DMS53 treated with DMSO at 0.1 percent for 48 hours (cell line): ENCODE measurements at regions not wholly inside any gene's neighbourhood (a gene's known extent, or its start where the extent isn't known, plus 50 kb on each side); places are given as distances from the start of the nearest gene placed in this dataset.
"Not testable (repeated sequence)": the region's sequence is repeated elsewhere in the genome, so short reads cannot be mapped to it uniquely, and the experiment has no call there.

Experiments
- DNase-seq: peaks from one replicate; lab custom pipeline; 2025; ENCODE audit not compliant: unreplicated experiment; lab: John Stamatoyannopoulos, UW

GRCh38 chr1:55808263-55808662 is 593.1 kb upstream of the USP24 start:
- no peak for DNase-seq

GRCh38 chr1:55803429-55803828 is 588.3 kb upstream of the USP24 start:
- no peak for DNase-seq

GRCh38 chr1:55801481-55801880 is 586.3 kb upstream of the USP24 start:
- DNase-seq: no peak

GRCh38 chr1:55800503-55800902 is 585.3 kb upstream of the USP24 start:
- no peak for DNase-seq

- no peak for DNase-seq
Observed at GRCh38 chr1:55793856-55794255, 578.7 kb upstream of the USP24 start.

GRCh38 chr1:55792870-55793269 is 577.7 kb upstream of the USP24 start:
- DNase-seq: no peak

GRCh38 chr1:55789466-55789865 is 574.3 kb upstream of the USP24 start:
- DNase-seq: no peak

GRCh38 chr1:55786396-55786795 is 571.2 kb upstream of the USP24 start:
- no peak for DNase-seq

GRCh38 chr1:55784941-55785450 is 569.8 kb upstream of the USP24 start:
- DNase-seq: not testable (repeated sequence)

GRCh38 chr1:55781944-55782482 is 566.8 kb upstream of the USP24 start:
- peak; percentile 53 for DNase-seq

GRCh38 chr1:55781003-55781402 is 565.8 kb upstream of the USP24 start:
- DNase-seq: no peak

GRCh38 chr1:55777545-55777944 is 562.4 kb upstream of the USP24 start:
- no peak for DNase-seq

- no peak for DNase-seq
Observed at GRCh38 chr1:55775007-55775406, 559.8 kb upstream of the USP24 start.

GRCh38 chr1:55774446-55774845 is 559.3 kb upstream of the USP24 start:
- DNase-seq: no peak

GRCh38 chr1:55773211-55773940 is 558.2 kb upstream of the USP24 start:
- no peak for DNase-seq

- no peak for DNase-seq
Observed at GRCh38 chr1:55768327-55768952, 553.3 kb upstream of the USP24 start.

- DNase-seq: no peak
Observed at GRCh38 chr1:55767171-55767570, 552.0 kb upstream of the USP24 start.

GRCh38 chr1:55765505-55765904 is 550.3 kb upstream of the USP24 start:
- not testable (repeated sequence) for DNase-seq

GRCh38 chr1:55751776-55752175 is 536.6 kb upstream of the USP24 start:
- DNase-seq: no peak

GRCh38 chr1:55750628-55750995 is 535.4 kb upstream of the USP24 start:
- DNase-seq: no peak

- no peak for DNase-seq
Observed at GRCh38 chr1:55749975-55750627, 534.9 kb upstream of the USP24 start.

- DNase-seq: no peak
Observed at GRCh38 chr1:55747408-55747841, 532.3 kb upstream of the USP24 start.
